ENCODE measurements at regions not wholly inside any gene's neighbourhood (a gene's known extent, or its start where the extent isn't known, plus 50 kb on each side); places are given as distances from the start of the nearest gene placed in this dataset.
"Not testable (repeated sequence)": the region's sequence is repeated elsewhere in the genome, so short reads cannot be mapped to it uniquely, and the experiment has no call there.

DNA sequence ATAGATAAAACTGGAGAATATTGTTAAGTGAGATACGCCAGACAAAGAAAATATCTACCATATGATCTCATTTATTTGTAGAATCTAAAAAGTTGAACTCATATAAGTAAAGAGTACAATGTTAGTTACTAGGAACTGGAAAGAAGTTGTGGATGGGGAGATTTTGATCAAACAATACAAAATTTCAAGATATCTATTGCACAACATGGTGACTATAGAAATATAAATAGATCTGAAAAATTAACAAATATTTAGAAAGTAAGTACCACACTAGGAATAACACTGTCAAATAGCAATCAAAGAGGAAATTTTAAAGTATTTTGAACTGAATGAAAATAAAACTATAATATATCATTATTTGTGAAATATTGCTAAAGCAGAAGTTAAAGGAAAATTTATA is 437.2 kb downstream of the AASDHPPT start:
- no peaks in the 10 kb centered on the region for H3K27me3 ChIP-seq (ENCODE audit: control insufficient read depth in 2 of 2, insufficient read depth in 1 of 2, low read length in 1 of 2)
- no peaks in the 10 kb centered on the region for H3K36me3 ChIP-seq (ENCODE audit: control insufficient read depth in 2 of 2, insufficient read depth in 2 of 2, low read length in 1 of 2)
- H3K4me3 ChIP-seq (ENCODE audit: low read length in 2 of 2): no peak overlapping the region
- DNase-seq (ENCODE audit: low read depth in 6 of 9, low spot score in 9 of 9): no peak
- no peak overlapping the region for H3K27ac ChIP-seq (ENCODE audit: low read depth in 1 of 2, low read length in 1 of 2)
- no peaks in the 10 kb centered on the region for H3K4me1 ChIP-seq (ENCODE audit: control insufficient read depth in 2 of 2, insufficient read depth in 2 of 2, low read length in 2 of 2)
- WGBS: 99% methylated on average over 1 of the region's 1 CpG
- H3K9me3 ChIP-seq (ENCODE audit: control insufficient read depth in 2 of 2, insufficient read depth in 1 of 2, low read length in 1 of 2): no peaks in the 10 kb centered on the region

- DNase-seq (ENCODE audit: low read depth in 6 of 9, low spot score in 9 of 9): no peak
- no peak overlapping the region for H3K27ac ChIP-seq (ENCODE audit: low read depth in 1 of 2, low read length in 1 of 2)
- H3K9me3 ChIP-seq (ENCODE audit: control insufficient read depth in 2 of 2, insufficient read depth in 1 of 2, low read length in 1 of 2): no peaks in the 10 kb centered on the region
- no peak overlapping the region for H3K4me3 ChIP-seq (ENCODE audit: low read length in 2 of 2)
- no peaks in the 10 kb centered on the region for H3K36me3 ChIP-seq (ENCODE audit: control insufficient read depth in 2 of 2, insufficient read depth in 2 of 2, low read length in 1 of 2)
- no peaks in the 10 kb centered on the region for H3K27me3 ChIP-seq (ENCODE audit: control insufficient read depth in 2 of 2, insufficient read depth in 1 of 2, low read length in 1 of 2)
- WGBS: 92% methylated on average over 2 of the region's 2 CpGs
- no peaks in the 10 kb centered on the region for H3K4me1 ChIP-seq (ENCODE audit: control insufficient read depth in 2 of 2, insufficient read depth in 2 of 2, low read length in 2 of 2)
Measured at GRCh38 chr11:106517426-106517825, 440.0 kb downstream of the AASDHPPT start.

DNA sequence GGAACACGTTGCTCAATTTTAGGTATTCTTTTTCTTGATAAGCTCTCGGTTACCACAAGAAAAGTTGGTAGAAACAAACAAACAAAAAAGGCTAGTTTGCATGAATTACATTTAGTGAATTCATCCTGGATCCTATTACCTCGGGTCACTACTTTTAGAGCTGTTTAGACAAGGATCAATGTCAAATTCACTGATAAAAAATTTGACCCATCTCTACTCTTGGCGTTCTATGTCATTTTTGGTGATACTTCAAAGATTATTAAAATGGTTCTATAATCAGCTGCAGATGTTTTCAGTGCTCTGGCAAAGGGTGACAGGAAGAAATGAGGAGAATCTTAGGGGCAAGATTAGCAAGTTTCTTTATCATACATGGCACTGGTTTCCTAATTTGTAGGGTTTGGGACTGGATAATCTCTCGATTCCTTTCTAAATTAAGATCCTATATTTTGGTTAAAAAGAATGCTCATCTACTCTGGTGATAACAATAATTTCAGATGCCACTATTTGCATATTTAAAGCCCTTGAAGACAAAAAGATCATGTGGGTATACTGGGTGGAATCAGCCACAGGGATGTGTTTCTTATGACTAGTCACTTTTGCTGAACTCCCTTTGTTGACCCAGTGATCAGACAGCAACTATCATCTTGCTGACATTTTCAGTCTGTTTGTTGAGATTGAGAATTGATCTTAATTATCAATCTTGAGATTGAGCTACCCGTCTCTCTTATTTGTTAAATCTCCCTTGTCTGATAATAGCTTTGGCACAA is 442.9 kb downstream of the AASDHPPT start:
- Histone ChIP-seq H3K4me3 (ENCODE audit: low read length in 2 of 2) (no peak overlapping the region), H3K27ac (ENCODE audit: low read depth in 1 of 2, low read length in 1 of 2) (no peak overlapping the region), H3K4me1 (ENCODE audit: control insufficient read depth in 2 of 2, insufficient read depth in 2 of 2, low read length in 2 of 2) (no peaks in the 10 kb centered on the region), H3K27me3 (ENCODE audit: control insufficient read depth in 2 of 2, insufficient read depth in 1 of 2, low read length in 1 of 2) (no peaks in the 10 kb centered on the region), H3K36me3 (ENCODE audit: control insufficient read depth in 2 of 2, insufficient read depth in 2 of 2, low read length in 1 of 2) (no peaks in the 10 kb centered on the region), H3K9me3 (ENCODE audit: control insufficient read depth in 2 of 2, insufficient read depth in 1 of 2, low read length in 1 of 2) (no peaks in the 10 kb centered on the region)
- 88% methylated on average over 6 of the region's 6 CpGs for WGBS
- no peak for DNase-seq (ENCODE audit: low read depth in 6 of 9, low spot score in 9 of 9)

DNA sequence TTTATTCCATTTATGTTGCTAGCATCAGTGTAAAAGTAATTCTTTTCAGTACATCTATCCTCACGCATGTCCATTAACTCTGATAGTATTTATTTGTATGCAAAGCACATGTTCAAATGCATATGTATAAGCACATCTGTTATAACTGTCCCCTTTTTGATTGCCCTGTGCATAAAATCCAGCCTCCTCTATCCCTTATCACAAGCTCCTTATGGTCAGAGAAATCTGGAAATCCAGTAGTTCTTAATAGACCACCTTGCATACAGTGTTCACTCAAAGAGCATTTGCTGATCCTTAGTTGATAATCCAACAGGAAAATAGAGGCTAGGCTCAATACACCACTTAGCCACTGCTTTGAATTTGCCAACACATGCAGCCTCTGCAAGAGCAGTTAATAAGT is 443.5 kb downstream of the AASDHPPT start:
- H3K4me3 ChIP-seq (ENCODE audit: low read length in 2 of 2): no peak overlapping the region
- no peaks in the 10 kb centered on the region for H3K9me3 ChIP-seq (ENCODE audit: control insufficient read depth in 2 of 2, insufficient read depth in 1 of 2, low read length in 1 of 2)
- H3K36me3 ChIP-seq (ENCODE audit: control insufficient read depth in 2 of 2, insufficient read depth in 2 of 2, low read length in 1 of 2): no peaks in the 10 kb centered on the region
- no peaks in the 10 kb centered on the region for H3K27me3 ChIP-seq (ENCODE audit: control insufficient read depth in 2 of 2, insufficient read depth in 1 of 2, low read length in 1 of 2)
- no peaks in the 10 kb centered on the region for H3K4me1 ChIP-seq (ENCODE audit: control insufficient read depth in 2 of 2, insufficient read depth in 2 of 2, low read length in 2 of 2)
- no peak overlapping the region for H3K27ac ChIP-seq (ENCODE audit: low read depth in 1 of 2, low read length in 1 of 2)
- no peak for DNase-seq (ENCODE audit: low read depth in 6 of 9, low spot score in 9 of 9)
- 93% methylated on average over 1 of the region's 1 CpG for WGBS

DNA sequence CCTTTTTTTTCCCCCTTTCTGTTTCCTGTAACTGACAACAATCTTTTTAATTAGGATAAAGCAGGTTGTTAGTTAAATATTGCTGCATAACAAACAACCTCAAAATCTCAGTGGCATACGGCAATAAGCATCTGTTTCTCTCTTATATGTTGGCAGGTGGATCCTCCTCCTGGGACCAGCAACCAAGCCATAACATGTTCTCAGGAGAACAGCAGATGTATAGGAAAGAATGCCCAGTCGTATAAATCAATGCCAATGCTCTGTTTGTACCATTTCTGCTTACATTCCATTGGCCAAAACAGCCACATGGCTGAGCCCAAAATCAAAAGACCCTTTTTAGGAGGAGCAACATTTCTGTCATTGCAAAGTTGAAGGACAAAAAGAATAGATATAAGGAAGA is 445.7 kb downstream of the AASDHPPT start:
- 86% methylated on average over 2 of the region's 2 CpGs for WGBS
- no peak overlapping the region for H3K4me3 ChIP-seq (ENCODE audit: low read length in 2 of 2)
- no peak for DNase-seq (ENCODE audit: low read depth in 6 of 9, low spot score in 9 of 9)
- H3K9me3 ChIP-seq (ENCODE audit: control insufficient read depth in 2 of 2, insufficient read depth in 1 of 2, low read length in 1 of 2): no peaks in the 10 kb centered on the region
- H3K4me1 ChIP-seq (ENCODE audit: control insufficient read depth in 2 of 2, insufficient read depth in 2 of 2, low read length in 2 of 2): no peaks in the 10 kb centered on the region
- H3K27ac ChIP-seq (ENCODE audit: low read depth in 1 of 2, low read length in 1 of 2): no peak overlapping the region
- no peaks in the 10 kb centered on the region for H3K36me3 ChIP-seq (ENCODE audit: control insufficient read depth in 2 of 2, insufficient read depth in 2 of 2, low read length in 1 of 2)
- no peaks in the 10 kb centered on the region for H3K27me3 ChIP-seq (ENCODE audit: control insufficient read depth in 2 of 2, insufficient read depth in 1 of 2, low read length in 1 of 2)

DNA sequence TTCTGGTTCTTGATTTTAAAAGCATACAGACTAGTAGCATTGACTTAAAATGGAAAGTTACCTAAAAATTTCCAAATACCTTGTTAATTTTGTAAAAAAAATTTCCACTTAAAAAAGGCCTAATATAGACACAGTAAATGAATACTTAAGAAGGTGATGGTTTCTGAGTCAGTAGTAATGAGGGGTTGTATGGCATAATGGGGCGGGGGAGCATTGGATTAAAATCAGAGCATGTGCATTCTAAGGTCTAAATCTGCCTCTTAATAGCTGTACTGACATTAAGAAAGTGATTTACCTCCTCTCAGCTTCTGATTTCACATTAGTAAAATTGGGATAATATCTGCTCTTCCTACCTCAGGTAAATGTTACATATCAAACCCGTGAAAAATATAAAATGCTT is 446.5 kb downstream of the AASDHPPT start:
- WGBS: 93% methylated on average over 2 of the region's 2 CpGs
- Histone ChIP-seq H3K4me3 (ENCODE audit: low read length in 2 of 2) (no peak overlapping the region), H3K27ac (ENCODE audit: low read depth in 1 of 2, low read length in 1 of 2) (no peak overlapping the region), H3K4me1 (ENCODE audit: control insufficient read depth in 2 of 2, insufficient read depth in 2 of 2, low read length in 2 of 2) (no peaks in the 10 kb centered on the region), H3K27me3 (ENCODE audit: control insufficient read depth in 2 of 2, insufficient read depth in 1 of 2, low read length in 1 of 2) (no peaks in the 10 kb centered on the region), H3K9me3 (ENCODE audit: control insufficient read depth in 2 of 2, insufficient read depth in 1 of 2, low read length in 1 of 2) (no peaks in the 10 kb centered on the region), H3K36me3 (ENCODE audit: control insufficient read depth in 2 of 2, insufficient read depth in 2 of 2, low read length in 1 of 2) (no peaks in the 10 kb centered on the region)
- no peak for DNase-seq (ENCODE audit: low read depth in 6 of 9, low spot score in 9 of 9)

GRCh38 chr11:106524436-106524835 is 447.0 kb downstream of the AASDHPPT start:
- 78% methylated on average over 2 of the region's 2 CpGs for WGBS
- Histone ChIP-seq H3K9me3 (ENCODE audit: control insufficient read depth in 2 of 2, insufficient read depth in 1 of 2, low read length in 1 of 2) (no peaks in the 10 kb centered on the region), H3K27ac (ENCODE audit: low read depth in 1 of 2, low read length in 1 of 2) (no peak overlapping the region), H3K4me3 (ENCODE audit: low read length in 2 of 2) (no peak overlapping the region), H3K36me3 (ENCODE audit: control insufficient read depth in 2 of 2, insufficient read depth in 2 of 2, low read length in 1 of 2) (no peaks in the 10 kb centered on the region), H3K27me3 (ENCODE audit: control insufficient read depth in 2 of 2, insufficient read depth in 1 of 2, low read length in 1 of 2) (no peaks in the 10 kb centered on the region), H3K4me1 (ENCODE audit: control insufficient read depth in 2 of 2, insufficient read depth in 2 of 2, low read length in 2 of 2) (no peaks in the 10 kb centered on the region)
- DNase-seq (ENCODE audit: low read depth in 6 of 9, low spot score in 9 of 9): no peak

DNA sequence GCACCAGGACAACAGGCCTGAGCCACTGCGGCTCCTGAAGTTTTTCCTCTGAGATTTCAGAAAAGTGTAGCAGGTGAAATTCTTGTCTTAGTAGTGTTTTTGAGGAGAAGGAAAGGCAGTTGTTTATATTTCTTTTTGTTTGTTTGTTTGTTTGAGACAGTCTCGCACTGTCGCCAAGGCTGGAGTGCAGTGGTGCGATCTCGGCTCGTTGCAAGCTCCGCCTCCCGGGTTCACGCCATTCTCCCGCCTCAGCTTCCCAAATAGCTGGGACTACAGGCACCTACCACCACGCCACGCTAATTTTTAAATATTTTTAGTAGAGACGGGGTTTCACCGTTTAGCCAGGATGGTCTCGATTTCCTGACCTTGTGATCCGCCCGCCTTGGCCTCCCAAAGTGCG is 454.2 kb downstream of the AASDHPPT start:
- H3K4me3 ChIP-seq (ENCODE audit: low read length in 2 of 2); H3K4me1 ChIP-seq (ENCODE audit: control insufficient read depth in 2 of 2, insufficient read depth in 2 of 2, low read length in 2 of 2); H3K36me3 ChIP-seq (ENCODE audit: control insufficient read depth in 2 of 2, insufficient read depth in 2 of 2, low read length in 1 of 2); H3K27me3 ChIP-seq (ENCODE audit: control insufficient read depth in 2 of 2, insufficient read depth in 1 of 2, low read length in 1 of 2); H3K9me3 ChIP-seq (ENCODE audit: control insufficient read depth in 2 of 2, insufficient read depth in 1 of 2, low read length in 1 of 2); H3K27ac ChIP-seq (ENCODE audit: low read depth in 1 of 2, low read length in 1 of 2); DNase-seq (ENCODE audit: low read depth in 6 of 9, low spot score in 9 of 9): not testable (repeated sequence)
- WGBS: 93% methylated on average over 18 of the region's 18 CpGs

DNA sequence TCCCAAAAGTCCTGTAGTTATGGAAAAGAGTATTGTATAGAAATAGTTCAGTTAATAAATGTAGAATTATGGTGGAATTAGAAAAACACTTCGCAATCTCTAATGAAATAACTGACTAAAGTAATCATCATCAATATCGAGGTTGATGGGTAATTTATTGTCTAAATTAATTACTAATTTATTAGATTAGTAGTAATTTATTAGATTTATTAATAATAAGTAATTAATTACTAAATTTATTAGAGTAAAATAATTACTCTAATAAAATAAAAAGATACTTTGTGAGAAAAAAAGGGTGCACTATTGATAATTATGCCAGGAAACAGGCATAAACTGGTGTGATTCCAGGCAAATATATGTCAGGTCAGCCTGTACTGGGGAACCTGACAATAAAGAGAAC is 455.6 kb downstream of the AASDHPPT start:
- Histone ChIP-seq H3K4me3 (ENCODE audit: low read length in 2 of 2) (no peak overlapping the region), H3K27me3 (ENCODE audit: control insufficient read depth in 2 of 2, insufficient read depth in 1 of 2, low read length in 1 of 2) (no peaks in the 10 kb centered on the region), H3K4me1 (ENCODE audit: control insufficient read depth in 2 of 2, insufficient read depth in 2 of 2, low read length in 2 of 2) (no peaks in the 10 kb centered on the region), H3K9me3 (ENCODE audit: control insufficient read depth in 2 of 2, insufficient read depth in 1 of 2, low read length in 1 of 2) (no peaks in the 10 kb centered on the region), H3K27ac (ENCODE audit: low read depth in 1 of 2, low read length in 1 of 2) (no peak overlapping the region), H3K36me3 (ENCODE audit: control insufficient read depth in 2 of 2, insufficient read depth in 2 of 2, low read length in 1 of 2) (no peaks in the 10 kb centered on the region)
- 93% methylated on average over 2 of the region's 2 CpGs for WGBS
- no peak for DNase-seq (ENCODE audit: low read depth in 6 of 9, low spot score in 9 of 9)
